ENCODE measurements at regions not wholly inside any gene's neighbourhood (a gene's known extent, or its start where the extent isn't known, plus 50 kb on each side); places are given as distances from the start of the nearest gene placed in this dataset.
"Not testable (repeated sequence)": the region's sequence is repeated elsewhere in the genome, so short reads cannot be mapped to it uniquely, and the experiment has no call there.

DNA sequence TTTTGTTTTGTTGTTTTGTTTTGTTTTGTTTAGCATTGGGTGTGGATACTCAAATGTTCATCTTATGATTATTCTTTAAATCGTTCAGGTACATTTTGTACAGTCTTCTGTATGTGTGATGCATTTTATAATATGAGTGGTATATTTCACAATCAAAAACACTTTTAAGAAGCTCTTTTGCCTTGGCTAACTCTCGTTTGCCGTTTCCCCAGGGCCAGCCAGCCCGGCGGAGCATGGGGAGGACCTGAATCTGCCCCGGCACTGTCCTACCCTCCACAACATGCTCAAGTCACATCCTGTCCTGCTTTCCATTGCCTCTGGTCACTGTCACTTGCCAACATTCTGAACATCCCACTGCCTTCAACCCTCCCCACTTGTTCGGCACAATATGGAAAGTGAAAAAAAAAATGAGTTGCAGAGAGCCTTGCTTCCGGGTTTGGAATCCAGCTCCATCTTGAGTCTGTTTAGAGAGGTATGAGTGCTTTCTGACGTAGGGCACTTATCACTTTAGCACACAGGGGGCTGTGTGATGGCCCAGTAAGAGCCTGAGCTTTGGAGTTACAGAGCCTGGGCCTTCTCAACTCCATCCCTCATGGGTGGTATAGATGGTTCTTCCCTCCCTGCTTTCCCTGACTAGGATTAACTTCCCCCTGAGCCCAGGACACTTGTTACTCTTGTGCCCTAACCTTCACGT, 109.6 kb upstream of the PLGLB2 start:
- H3K36me3 Mint-ChIP-seq; H3K27ac Mint-ChIP-seq; DNase-seq (ENCODE audit: low spot score in 2 of 2); H3K4me3 Mint-ChIP-seq; H3K9me3 Mint-ChIP-seq; H3K27me3 Mint-ChIP-seq; ATAC-seq (ENCODE audit: low read depth); H3K4me1 Mint-ChIP-seq: not testable (repeated sequence)

DNA sequence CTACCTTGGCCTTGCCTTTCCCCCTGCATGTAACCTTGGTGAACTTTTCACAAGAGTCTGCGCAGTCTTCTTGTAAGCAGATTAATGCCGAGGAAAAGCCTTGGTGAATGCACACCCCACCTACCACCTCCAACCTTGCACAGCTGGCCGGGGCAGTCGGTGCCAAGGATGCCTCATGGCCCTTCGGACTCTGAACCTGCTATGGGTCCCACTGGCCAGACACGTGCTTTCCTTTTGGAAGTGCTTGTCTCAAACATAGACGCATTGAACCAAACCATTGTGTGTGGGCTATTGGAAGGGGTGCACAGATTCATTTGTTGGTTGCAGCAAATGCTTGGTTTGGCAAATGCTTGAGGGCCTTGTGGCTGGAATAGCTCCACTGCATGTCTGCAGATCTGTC, 109.0 kb upstream of the PLGLB2 start:
- not testable (repeated sequence) for ATAC-seq (ENCODE audit: low read depth); H3K9me3 Mint-ChIP-seq; H3K27me3 Mint-ChIP-seq; H3K4me1 Mint-ChIP-seq; H3K4me3 Mint-ChIP-seq; DNase-seq (ENCODE audit: low spot score in 2 of 2); H3K27ac Mint-ChIP-seq; H3K36me3 Mint-ChIP-seq

DNA sequence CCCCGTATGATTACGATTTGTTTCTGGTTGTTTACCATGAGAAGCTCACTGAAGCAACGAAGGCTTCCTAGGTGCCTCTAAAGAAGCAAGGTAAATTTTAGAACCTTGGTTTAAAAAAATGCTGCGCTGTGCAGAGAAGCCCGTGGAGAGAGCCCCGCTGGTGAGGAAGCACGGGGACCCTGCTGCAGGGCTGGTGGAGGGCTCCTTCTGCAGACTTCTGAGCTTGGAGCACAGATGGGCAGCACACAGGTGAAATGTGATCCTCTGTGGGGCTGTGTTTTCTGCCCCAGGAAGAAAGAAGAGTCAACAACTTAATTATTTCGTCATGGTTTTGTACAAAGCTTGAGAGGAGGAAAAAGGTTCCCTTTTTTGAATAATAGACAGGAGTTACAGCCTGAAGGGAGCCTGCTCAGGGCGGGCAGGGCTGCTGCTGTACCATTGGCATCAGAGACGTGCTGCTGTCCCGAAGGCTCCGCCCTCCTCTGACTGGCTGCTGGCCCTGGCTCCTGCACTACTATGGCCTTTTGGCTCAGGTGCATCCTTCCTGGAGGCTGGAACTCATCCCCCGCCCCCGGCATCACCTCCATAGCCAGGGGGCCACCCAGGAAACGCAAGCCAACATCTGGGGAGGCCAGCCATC, 108.0 kb upstream of the PLGLB2 start:
- DNase-seq (ENCODE audit: low spot score in 2 of 2); H3K27me3 Mint-ChIP-seq; H3K9me3 Mint-ChIP-seq; H3K36me3 Mint-ChIP-seq; H3K4me3 Mint-ChIP-seq; H3K4me1 Mint-ChIP-seq; ATAC-seq (ENCODE audit: low read depth); H3K27ac Mint-ChIP-seq: not testable (repeated sequence)

DNA sequence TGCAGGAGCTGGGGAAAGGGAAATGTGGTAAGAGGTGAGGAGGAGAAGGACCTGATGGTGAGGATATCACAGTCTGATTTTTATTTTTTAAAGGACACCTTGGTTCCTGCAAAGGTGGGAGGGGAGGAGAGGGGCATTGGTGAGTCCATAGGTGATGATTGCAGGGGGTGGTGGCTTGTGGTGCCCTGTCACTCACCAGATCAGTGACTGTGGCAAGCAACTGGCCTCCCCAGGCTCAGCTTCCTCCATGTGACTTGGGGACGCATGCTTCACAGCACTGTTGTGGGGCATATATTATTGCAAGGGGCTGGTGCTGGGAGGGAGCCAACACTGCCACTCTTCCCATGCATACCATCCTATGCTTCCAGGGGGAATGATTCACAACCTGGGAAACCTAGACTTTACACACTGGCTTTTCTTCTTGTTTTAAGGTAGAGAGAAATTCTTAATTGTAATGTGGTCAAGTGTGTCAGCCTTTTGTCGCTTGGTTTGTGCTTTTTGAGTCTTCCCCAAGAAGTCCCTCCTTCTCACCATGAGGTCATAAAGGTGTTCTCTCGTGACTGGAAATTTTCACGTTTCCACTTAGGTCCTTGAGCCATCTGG, 106.8 kb upstream of the PLGLB2 start:
- ATAC-seq (ENCODE audit: low read depth), result peak; percentile 24
- H3K36me3 Mint-ChIP-seq; H3K27ac Mint-ChIP-seq; H3K4me3 Mint-ChIP-seq; H3K9me3 Mint-ChIP-seq; H3K4me1 Mint-ChIP-seq; H3K27me3 Mint-ChIP-seq; DNase-seq (ENCODE audit: low spot score in 2 of 2): not testable (repeated sequence)

- not testable (repeated sequence) for H3K4me3 Mint-ChIP-seq; H3K4me1 Mint-ChIP-seq; H3K9me3 Mint-ChIP-seq; H3K36me3 Mint-ChIP-seq; DNase-seq (ENCODE audit: low spot score in 2 of 2); H3K27me3 Mint-ChIP-seq; H3K27ac Mint-ChIP-seq; ATAC-seq (ENCODE audit: low read depth)
These were observed 104.7 kb upstream of the PLGLB2 start for GRCh38 chr2:87643165-87643564.

GRCh38 chr2:87647737-87648498, 100.0 kb upstream of the PLGLB2 start:
- not testable (repeated sequence) for H3K4me1 Mint-ChIP-seq

GRCh38 chr2:87648815-87649214, 99.1 kb upstream of the PLGLB2 start:
- H3K9me3 Mint-ChIP-seq; DNase-seq (ENCODE audit: low spot score in 2 of 2); H3K27me3 Mint-ChIP-seq; ATAC-seq (ENCODE audit: low read depth); H3K4me3 Mint-ChIP-seq; H3K4me1 Mint-ChIP-seq; H3K36me3 Mint-ChIP-seq; H3K27ac Mint-ChIP-seq: not testable (repeated sequence)

More at GRCh38 chr2:87647737-87648498, 100.0 kb upstream of the PLGLB2 start:
- H3K36me3 Mint-ChIP-seq; H3K9me3 Mint-ChIP-seq; H3K4me3 Mint-ChIP-seq; DNase-seq (ENCODE audit: low spot score in 2 of 2); ATAC-seq (ENCODE audit: low read depth); H3K27ac Mint-ChIP-seq; H3K27me3 Mint-ChIP-seq: not testable (repeated sequence)

DNA sequence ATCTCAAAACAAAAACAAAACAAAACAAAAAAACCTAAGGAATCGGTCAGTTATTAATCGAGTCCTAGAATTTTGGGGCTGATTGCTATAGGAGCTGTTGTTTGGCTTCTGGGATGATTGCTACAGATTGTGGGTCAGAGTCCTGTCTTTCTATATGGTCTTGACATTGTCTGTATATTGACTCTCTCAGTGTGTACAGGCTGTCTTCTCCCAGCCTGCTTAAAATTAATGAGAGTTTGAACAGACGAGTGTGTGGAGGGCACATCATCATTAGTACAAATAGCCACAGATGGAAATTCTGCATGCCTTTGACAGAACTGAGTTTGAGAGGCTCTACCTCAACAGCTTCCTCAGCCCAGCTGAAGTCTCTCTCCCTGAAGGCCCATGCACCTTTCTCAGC, 98.0 kb upstream of the PLGLB2 start:
- H3K36me3 Mint-ChIP-seq; H3K4me1 Mint-ChIP-seq; H3K4me3 Mint-ChIP-seq; H3K27ac Mint-ChIP-seq; H3K9me3 Mint-ChIP-seq; DNase-seq (ENCODE audit: low spot score in 2 of 2); H3K27me3 Mint-ChIP-seq; ATAC-seq (ENCODE audit: low read depth): not testable (repeated sequence)

DNA sequence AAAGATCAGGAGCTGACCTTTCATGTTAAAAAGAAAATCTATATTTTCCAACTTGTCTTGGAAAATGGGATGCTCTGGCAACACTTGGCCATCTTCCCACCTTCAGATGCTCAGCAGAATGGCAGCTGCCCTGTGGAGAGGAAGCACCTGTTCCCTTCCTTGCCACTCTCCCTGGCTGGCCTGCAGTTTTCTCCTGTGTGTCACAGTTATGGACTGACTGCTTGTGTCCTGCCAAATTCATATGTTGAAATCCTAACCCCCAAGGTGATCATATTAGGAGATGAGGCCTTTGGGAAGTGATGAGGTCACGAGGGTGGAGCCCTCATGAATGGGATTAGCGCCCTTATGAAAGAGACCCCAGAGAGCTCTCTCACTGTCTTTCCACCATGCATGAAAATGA, 97.0 kb upstream of the PLGLB2 start:
- H3K4me3 Mint-ChIP-seq; H3K4me1 Mint-ChIP-seq; H3K27ac Mint-ChIP-seq; ATAC-seq (ENCODE audit: low read depth); H3K9me3 Mint-ChIP-seq; H3K36me3 Mint-ChIP-seq; H3K27me3 Mint-ChIP-seq; DNase-seq (ENCODE audit: low spot score in 2 of 2): not testable (repeated sequence)

DNA sequence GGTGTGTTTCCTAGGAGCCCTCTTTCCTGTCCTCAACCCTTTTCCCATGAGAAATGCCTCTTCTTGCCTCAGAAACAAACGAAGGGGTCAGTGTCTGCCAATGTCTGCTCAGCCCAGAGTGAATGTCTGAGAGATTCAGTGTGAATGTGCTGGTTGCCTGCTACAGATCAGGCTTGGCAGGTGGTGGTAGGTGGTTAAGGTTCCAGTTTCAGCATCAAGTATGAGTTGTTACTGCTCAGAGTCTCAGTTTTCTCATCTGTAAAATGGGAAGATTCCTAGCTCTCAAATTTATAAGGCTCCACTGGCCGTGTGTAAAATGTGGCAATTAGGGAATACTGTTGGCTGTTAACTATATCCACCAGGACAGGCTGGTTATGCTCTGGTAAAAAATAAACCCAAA, 96.3 kb upstream of the PLGLB2 start:
- H3K36me3 Mint-ChIP-seq; H3K27ac Mint-ChIP-seq; H3K4me1 Mint-ChIP-seq; ATAC-seq (ENCODE audit: low read depth); H3K4me3 Mint-ChIP-seq; DNase-seq (ENCODE audit: low spot score in 2 of 2); H3K27me3 Mint-ChIP-seq; H3K9me3 Mint-ChIP-seq: not testable (repeated sequence)

- not testable (repeated sequence) for ATAC-seq (ENCODE audit: low read depth); DNase-seq (ENCODE audit: low spot score in 2 of 2); H3K27ac Mint-ChIP-seq; H3K36me3 Mint-ChIP-seq; H3K4me3 Mint-ChIP-seq; H3K27me3 Mint-ChIP-seq; H3K9me3 Mint-ChIP-seq; H3K4me1 Mint-ChIP-seq
These were observed 94.5 kb upstream of the PLGLB2 start for GRCh38 chr2:87653373-87653772.

DNA sequence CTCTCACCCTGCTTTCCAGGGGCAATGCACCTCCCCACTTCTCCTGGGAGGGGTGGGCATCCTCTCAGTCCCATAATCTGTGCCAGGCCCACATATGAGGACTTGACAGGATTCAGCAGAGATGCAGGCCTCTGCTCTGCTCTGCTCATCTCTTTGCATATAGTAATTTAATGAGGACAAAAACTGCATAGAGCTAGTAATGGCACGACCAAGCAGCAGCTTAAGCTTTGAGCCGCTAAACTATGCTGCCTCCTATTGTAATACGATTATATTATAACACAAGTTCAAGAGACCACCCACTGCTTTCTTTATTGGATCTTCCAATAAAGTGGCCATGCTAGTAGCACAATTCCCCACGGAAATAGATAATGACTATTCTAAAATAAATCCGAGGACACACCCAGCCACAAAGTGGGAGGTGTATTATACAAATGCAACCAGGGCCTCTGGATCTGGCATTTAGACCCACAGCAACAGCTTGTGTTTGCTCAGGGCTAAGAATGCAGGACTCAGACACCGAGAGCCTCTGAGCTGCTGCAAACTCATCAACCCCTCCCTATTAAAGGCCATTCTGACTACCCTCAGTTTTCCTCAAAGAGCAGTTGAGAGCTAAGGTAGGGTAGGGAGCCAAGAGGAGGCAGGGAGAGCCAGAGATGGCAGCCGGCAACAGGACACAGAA, 93.6 kb upstream of the PLGLB2 start:
- H3K27me3 Mint-ChIP-seq; ATAC-seq (ENCODE audit: low read depth); H3K9me3 Mint-ChIP-seq: not testable (repeated sequence)

GRCh38 chr2:87657915-87658314, 90.0 kb upstream of the PLGLB2 start:
- H3K36me3 Mint-ChIP-seq; ATAC-seq (ENCODE audit: low read depth); DNase-seq (ENCODE audit: low spot score in 2 of 2); H3K4me1 Mint-ChIP-seq; H3K27ac Mint-ChIP-seq; H3K9me3 Mint-ChIP-seq; H3K4me3 Mint-ChIP-seq; H3K27me3 Mint-ChIP-seq: not testable (repeated sequence)

More for the DNA sequence above, 93.6 kb upstream of the PLGLB2 start:
- H3K4me1 Mint-ChIP-seq; H3K36me3 Mint-ChIP-seq; DNase-seq (ENCODE audit: low spot score in 2 of 2); H3K27ac Mint-ChIP-seq; H3K4me3 Mint-ChIP-seq: not testable (repeated sequence)

GRCh38 chr2:87658357-87658756, 89.5 kb upstream of the PLGLB2 start:
- H3K36me3 Mint-ChIP-seq; H3K27me3 Mint-ChIP-seq; H3K4me1 Mint-ChIP-seq; H3K9me3 Mint-ChIP-seq; ATAC-seq (ENCODE audit: low read depth); H3K27ac Mint-ChIP-seq; DNase-seq (ENCODE audit: low spot score in 2 of 2); H3K4me3 Mint-ChIP-seq: not testable (repeated sequence)
